ENCODE measurements at regions not wholly inside any gene's neighbourhood (a gene's known extent, or its start where the extent isn't known, plus 50 kb on each side); places are given as distances from the start of the nearest gene placed in this dataset.
"Not testable (repeated sequence)": the region's sequence is repeated elsewhere in the genome, so short reads cannot be mapped to it uniquely, and the experiment has no call there.

GRCh38 chr4:104549736-104550135, 55.0 kb upstream of the CXXC4 start:
- DNase-seq (ENCODE audit: low read depth in 2 of 2), result no peak

GRCh38 chr4:104559502-104559901, 64.8 kb upstream of the CXXC4 start:
- DNase-seq (ENCODE audit: low read depth in 2 of 2), result no peak

- DNase-seq (ENCODE audit: low read depth in 2 of 2), result no peak
Measured at GRCh38 chr4:104571341-104571740, 76.6 kb upstream of the CXXC4 start.

GRCh38 chr4:104574371-104574770, 79.7 kb upstream of the CXXC4 start:
- DNase-seq (ENCODE audit: low read depth in 2 of 2), result no peak

- DNase-seq (ENCODE audit: low read depth in 2 of 2), result no peak
Measured at GRCh38 chr4:104575278-104575677, 80.6 kb upstream of the CXXC4 start.

- no peak for DNase-seq (ENCODE audit: low read depth in 2 of 2)
Measured at GRCh38 chr4:104577405-104577804, 82.7 kb upstream of the CXXC4 start.

- DNase-seq (ENCODE audit: low read depth in 2 of 2), result not testable (repeated sequence)
Measured at GRCh38 chr4:104581476-104581875, 86.8 kb upstream of the CXXC4 start.

GRCh38 chr4:104582056-104582455, 87.4 kb upstream of the CXXC4 start:
- not testable (repeated sequence) for DNase-seq (ENCODE audit: low read depth in 2 of 2)

- DNase-seq (ENCODE audit: low read depth in 2 of 2), result no peak
Measured at GRCh38 chr4:104589264-104589868, 94.7 kb upstream of the CXXC4 start.

GRCh38 chr4:104591510-104591911, 96.8 kb upstream of the CXXC4 start:
- DNase-seq (ENCODE audit: low read depth in 2 of 2), result no peak

GRCh38 chr4:104592183-104592582, 97.5 kb upstream of the CXXC4 start:
- no peak for DNase-seq (ENCODE audit: low read depth in 2 of 2)

- DNase-seq (ENCODE audit: low read depth in 2 of 2), result no peak
Measured at GRCh38 chr4:104593019-104593418, 98.3 kb upstream of the CXXC4 start.

- DNase-seq (ENCODE audit: low read depth in 2 of 2), result no peak
Measured at GRCh38 chr4:104596189-104596588, 101.5 kb upstream of the CXXC4 start.

- DNase-seq (ENCODE audit: low read depth in 2 of 2), result no peak
Measured at GRCh38 chr4:104615496-104615895, 120.8 kb upstream of the CXXC4 start.

- DNase-seq (ENCODE audit: low read depth in 2 of 2), result no peak
Measured at GRCh38 chr4:104615926-104616325, 121.2 kb upstream of the CXXC4 start.

GRCh38 chr4:104616401-104616820, 121.7 kb upstream of the CXXC4 start:
- DNase-seq (ENCODE audit: low read depth in 2 of 2), result no peak

GRCh38 chr4:104625706-104626105, 131.0 kb upstream of the CXXC4 start:
- DNase-seq (ENCODE audit: low read depth in 2 of 2), result no peak

- no peak for DNase-seq (ENCODE audit: low read depth in 2 of 2)
Measured at GRCh38 chr4:104629601-104630000, 134.9 kb upstream of the CXXC4 start.

GRCh38 chr4:104630272-104630671, 135.6 kb upstream of the CXXC4 start:
- no peak for DNase-seq (ENCODE audit: low read depth in 2 of 2)

- no peak for DNase-seq (ENCODE audit: low read depth in 2 of 2)
Measured at GRCh38 chr4:104631000-104631399, 136.3 kb upstream of the CXXC4 start.

GRCh38 chr4:104641418-104641817, 146.7 kb upstream of the CXXC4 start:
- DNase-seq (ENCODE audit: low read depth in 2 of 2), result no peak

GRCh38 chr4:104642521-104642920, 147.8 kb upstream of the CXXC4 start:
- DNase-seq (ENCODE audit: low read depth in 2 of 2), result no peak

GRCh38 chr4:104643805-104644204, 149.1 kb upstream of the CXXC4 start:
- no peak for DNase-seq (ENCODE audit: low read depth in 2 of 2)

GRCh38 chr4:104649631-104650030, 154.9 kb upstream of the CXXC4 start:
- no peak for DNase-seq (ENCODE audit: low read depth in 2 of 2)
